ENCODE measurements at regions not wholly inside any gene's neighbourhood (a gene's known extent, or its start where the extent isn't known, plus 50 kb on each side); places are given as distances from the start of the nearest gene placed in this dataset.

GRCh38 chr5:142216931-142217330, 107.9 kb downstream of the SPRY4 start:
- TF ChIP-seq CTCF (IDR thresholded peaks at IDR 0.05; ENCODE audit: poor library complexity) = no peak
- TF ChIP-seq EZH2phosphoT487 (IDR thresholded peaks at IDR 0.05; ENCODE audit: low read depth, severe bottlenecking, unreplicated experiment) = no peak
- no peak for TF ChIP-seq EZH2 (IDR thresholded peaks at IDR 0.05; ENCODE audit: borderline replicate concordance)
